ENCODE measurements at regions not wholly inside any gene's neighbourhood (a gene's known extent, or its start where the extent isn't known, plus 50 kb on each side); places are given as distances from the start of the nearest gene placed in this dataset.

DNA sequence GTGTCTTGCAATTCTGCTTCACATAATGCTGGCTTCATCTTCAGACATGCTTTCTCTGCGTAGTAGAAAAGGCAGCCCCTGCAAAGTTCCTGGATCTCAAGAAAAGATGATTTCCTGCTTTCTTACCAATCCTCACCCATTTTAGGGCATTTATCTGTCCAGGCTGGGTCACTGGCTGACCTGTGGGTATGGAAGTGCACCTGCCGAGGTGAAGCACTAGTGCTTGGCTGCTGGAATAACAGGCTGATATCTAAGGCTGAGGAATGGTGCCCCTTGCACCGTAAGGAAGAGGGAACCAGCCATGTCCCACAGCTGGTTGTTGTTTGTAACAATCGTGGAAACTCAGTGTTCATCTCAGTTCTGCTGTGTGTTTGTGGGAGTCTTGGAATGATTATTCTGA is 138.0 kb upstream of the KLF6 start:
- TF ChIP-seq ZC3H4 (CRISPR knock-in tag; IDR thresholded peaks at IDR 0.05; ENCODE audit: borderline replicate concordance) (no peak), NFATC3 (IDR thresholded peaks at IDR 0.05) (no peak), SRSF1 (IDR thresholded peaks at IDR 0.05; ENCODE audit: low read depth, low read length) (no peak), TEAD2 (tag; IDR thresholded peaks at IDR 0.05) (no peak), PRPF4 (IDR thresholded peaks at IDR 0.05; ENCODE audit: insufficient read depth, low read depth, low read length, poor library complexity, severe bottlenecking) (no peak), TCF7 (IDR thresholded peaks at IDR 0.05; ENCODE audit: borderline replicate concordance) (no peak), ZC3H11A (IDR thresholded peaks at IDR 0.05; ENCODE audit: low read depth, low read length) (no peak), CHD2 (IDR thresholded peaks at IDR 0.05; ENCODE audit: low read depth, low read length) (no peak)
- TF ChIP-seq, protein P1, sequence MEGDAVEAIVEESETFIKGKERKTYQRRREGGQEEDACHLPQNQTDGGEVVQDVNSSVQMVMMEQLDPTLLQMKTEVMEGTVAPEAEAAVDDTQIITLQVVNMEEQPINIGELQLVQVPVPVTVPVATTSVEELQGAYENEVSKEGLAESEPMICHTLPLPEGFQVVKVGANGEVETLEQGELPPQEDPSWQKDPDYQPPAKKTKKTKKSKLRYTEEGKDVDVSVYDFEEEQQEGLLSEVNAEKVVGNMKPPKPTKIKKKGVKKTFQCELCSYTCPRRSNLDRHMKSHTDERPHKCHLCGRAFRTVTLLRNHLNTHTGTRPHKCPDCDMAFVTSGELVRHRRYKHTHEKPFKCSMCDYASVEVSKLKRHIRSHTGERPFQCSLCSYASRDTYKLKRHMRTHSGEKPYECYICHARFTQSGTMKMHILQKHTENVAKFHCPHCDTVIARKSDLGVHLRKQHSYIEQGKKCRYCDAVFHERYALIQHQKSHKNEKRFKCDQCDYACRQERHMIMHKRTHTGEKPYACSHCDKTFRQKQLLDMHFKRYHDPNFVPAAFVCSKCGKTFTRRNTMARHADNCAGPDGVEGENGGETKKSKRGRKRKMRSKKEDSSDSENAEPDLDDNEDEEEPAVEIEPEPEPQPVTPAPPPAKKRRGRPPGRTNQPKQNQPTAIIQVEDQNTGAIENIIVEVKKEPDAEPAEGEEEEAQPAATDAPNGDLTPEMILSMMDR (IDR thresholded peaks at IDR 0.05 in 2 of 3, conservative IDR thresholded peaks at IDR 0.05 in 1 of 3; ENCODE audit: insufficient read depth in 2 of 3, low read depth in 1 of 3, low read length in 3 of 3): no peak
- TF ChIP-seq, protein P2, sequence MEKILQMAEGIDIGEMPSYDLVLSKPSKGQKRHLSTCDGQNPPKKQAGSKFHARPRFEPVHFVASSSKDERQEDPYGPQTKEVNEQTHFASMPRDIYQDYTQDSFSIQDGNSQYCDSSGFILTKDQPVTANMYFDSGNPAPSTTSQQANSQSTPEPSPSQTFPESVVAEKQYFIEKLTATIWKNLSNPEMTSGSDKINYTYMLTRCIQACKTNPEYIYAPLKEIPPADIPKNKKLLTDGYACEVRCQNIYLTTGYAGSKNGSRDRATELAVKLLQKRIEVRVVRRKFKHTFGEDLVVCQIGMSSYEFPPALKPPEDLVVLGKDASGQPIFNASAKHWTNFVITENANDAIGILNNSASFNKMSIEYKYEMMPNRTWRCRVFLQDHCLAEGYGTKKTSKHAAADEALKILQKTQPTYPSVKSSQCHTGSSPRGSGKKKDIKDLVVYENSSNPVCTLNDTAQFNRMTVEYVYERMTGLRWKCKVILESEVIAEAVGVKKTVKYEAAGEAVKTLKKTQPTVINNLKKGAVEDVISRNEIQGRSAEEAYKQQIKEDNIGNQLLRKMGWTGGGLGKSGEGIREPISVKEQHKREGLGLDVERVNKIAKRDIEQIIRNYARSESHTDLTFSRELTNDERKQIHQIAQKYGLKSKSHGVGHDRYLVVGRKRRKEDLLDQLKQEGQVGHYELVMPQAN (IDR thresholded peaks at IDR 0.05; ENCODE audit: borderline replicate concordance): no peak
- TF ChIP-seq, protein P3, sequence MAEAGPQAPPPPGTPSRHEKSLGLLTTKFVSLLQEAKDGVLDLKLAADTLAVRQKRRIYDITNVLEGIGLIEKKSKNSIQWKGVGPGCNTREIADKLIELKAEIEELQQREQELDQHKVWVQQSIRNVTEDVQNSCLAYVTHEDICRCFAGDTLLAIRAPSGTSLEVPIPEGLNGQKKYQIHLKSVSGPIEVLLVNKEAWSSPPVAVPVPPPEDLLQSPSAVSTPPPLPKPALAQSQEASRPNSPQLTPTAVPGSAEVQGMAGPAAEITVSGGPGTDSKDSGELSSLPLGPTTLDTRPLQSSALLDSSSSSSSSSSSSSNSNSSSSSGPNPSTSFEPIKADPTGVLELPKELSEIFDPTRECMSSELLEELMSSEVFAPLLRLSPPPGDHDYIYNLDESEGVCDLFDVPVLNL (CRISPR knock-in tag; IDR thresholded peaks at IDR 0.05; ENCODE audit: low read depth): no peak
- TF ChIP-seq, protein P4, sequence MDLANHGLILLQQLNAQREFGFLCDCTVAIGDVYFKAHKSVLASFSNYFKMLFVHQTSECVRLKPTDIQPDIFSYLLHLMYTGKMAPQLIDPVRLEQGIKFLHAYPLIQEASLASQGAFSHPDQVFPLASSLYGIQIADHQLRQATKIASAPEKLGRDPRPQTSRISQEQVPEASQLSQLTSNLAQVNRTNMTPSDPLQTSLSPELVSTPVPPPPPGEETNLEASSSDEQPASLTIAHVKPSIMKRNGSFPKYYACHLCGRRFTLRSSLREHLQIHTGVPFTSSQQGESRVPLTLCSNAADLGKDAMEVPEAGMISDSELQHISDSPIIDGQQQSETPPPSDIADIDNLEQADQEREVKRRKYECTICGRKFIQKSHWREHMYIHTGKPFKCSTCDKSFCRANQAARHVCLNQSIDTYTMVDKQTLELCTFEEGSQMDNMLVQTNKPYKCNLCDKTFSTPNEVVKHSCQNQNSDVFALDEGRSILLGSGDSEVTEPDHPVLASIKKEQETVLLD (IDR thresholded peaks at IDR 0.05): no peak

All from K562 (cell line).